ENCODE measurements at regions not wholly inside any gene's neighbourhood (a gene's known extent, or its start where the extent isn't known, plus 50 kb on each side); places are given as distances from the start of the nearest gene placed in this dataset.

- CTCF ChIA-PET, result interaction anchor here (2.1 kb wide), 1 partner anchor 42 kb away, joined by 8 read pairs; no protein-coding TSS in a partner anchor
- no peak for DNase-seq (ENCODE audit: extremely low spot score)
- POLR2A ChIA-PET, result no interaction called here
- no peak for TF ChIP-seq CTCF (IDR thresholded peaks at IDR 0.05; ENCODE audit: control extremely low read depth, extremely low read depth, low read depth, missing control alignments)
These were observed 288.8 kb downstream of the LTN1 start for GRCh38 chr21:28703861-28704260.

GRCh38 chr21:28699596-28700259 is 292.9 kb downstream of the LTN1 start:
- ChIA-PET CTCF (interaction anchor here (1.2 kb wide), 1 partner anchor 9 kb away, joined by 3 read pairs; no protein-coding TSS in a partner anchor), POLR2A (no interaction called here)
- no peak for DNase-seq (ENCODE audit: extremely low spot score)
- no peak for TF ChIP-seq CTCF (IDR thresholded peaks at IDR 0.05; ENCODE audit: control extremely low read depth, extremely low read depth, low read depth, missing control alignments)

GRCh38 chr21:28699186-28699585 is 293.5 kb downstream of the LTN1 start:
- ChIA-PET CTCF (interaction anchor here (1.2 kb wide), 1 partner anchor 9 kb away, joined by 3 read pairs; no protein-coding TSS in a partner anchor), POLR2A (no interaction called here)
- no peak for TF ChIP-seq CTCF (IDR thresholded peaks at IDR 0.05; ENCODE audit: control extremely low read depth, extremely low read depth, low read depth, missing control alignments)
- DNase-seq (ENCODE audit: extremely low spot score), result no peak

- no peak for TF ChIP-seq CTCF (IDR thresholded peaks at IDR 0.05; ENCODE audit: control extremely low read depth, extremely low read depth, low read depth, missing control alignments)
- no peak for DNase-seq (ENCODE audit: extremely low spot score)
- CTCF ChIA-PET, result interaction anchor here (1.6 kb wide), 1 partner anchor 48 kb away, joined by 4 read pairs; no protein-coding TSS in a partner anchor
- POLR2A ChIA-PET, result no interaction called here
These were observed 295.8 kb downstream of the LTN1 start for GRCh38 chr21:28696844-28697410.

GRCh38 chr21:28693476-28693875 is 299.2 kb downstream of the LTN1 start:
- no peak for TF ChIP-seq CTCF (IDR thresholded peaks at IDR 0.05; ENCODE audit: control extremely low read depth, extremely low read depth, low read depth, missing control alignments)
- CTCF ChIA-PET, result no interaction called here
- no peak for DNase-seq (ENCODE audit: extremely low spot score)
- POLR2A ChIA-PET, result no interaction called here

- no peak for TF ChIP-seq CTCF (IDR thresholded peaks at IDR 0.05; ENCODE audit: control extremely low read depth, extremely low read depth, low read depth, missing control alignments)
- DNase-seq (ENCODE audit: extremely low spot score), result no peak
- ChIA-PET CTCF (interaction anchor here (1.0 to 1.1 kb wide), 2 partner anchors 10 to 55 kb away, joined by 3 read pairs; no protein-coding TSS in a partner anchor), POLR2A (no interaction called here)
These were observed 302.5 kb downstream of the LTN1 start for GRCh38 chr21:28690196-28690595.
